GM12878 (cell line): ENCODE measurements at regions not wholly inside any gene's neighbourhood (a gene's known extent, or its start where the extent isn't known, plus 50 kb on each side); places are given as distances from the start of the nearest gene placed in this dataset.

Experiments
- CHD2 ChIP-seq: IDR thresholded peaks from 2 replicates; pipeline ENCODE4 v1.6.1; 2011; ENCODE audit warnings: low read depth, low read length, improper control_type of control experiment, borderline replicate concordance
- CTCF ChIP-seq, 3 experiments: IDR thresholded peaks in 2 of 3; conservative IDR thresholded peaks in 1 of 3; 2 replicates each; pipeline ENCODE4 v1.5.1; 2011; ENCODE audit warnings: low read depth in 3 of 3, low read length in 3 of 3, mild to moderate bottlenecking in 3 of 3, control low read depth in 2 of 3, moderate library complexity in 2 of 3, inconsistent platforms in 1 of 3, mixed read lengths in 1 of 3; ENCODE audit not compliant: control insufficient read depth in 2 of 3, insufficient read depth in 1 of 3; ENCODE audit errors: extremely low read depth in 1 of 3
- ETV6 ChIP-seq, 2 experiments: fragments of 450-650 bp in 1 of 2; IDR thresholded peaks in 1 of 2; conservative IDR thresholded peaks in 1 of 2; 2 replicates each; pipeline ENCODE4 v1.6.1; 2014; ENCODE audit warnings: antibody characterized with exemption in 1 of 2, borderline replicate concordance in 1 of 2, low read depth in 1 of 2, mild to moderate bottlenecking in 1 of 2, moderate library complexity in 1 of 2
- EZH2 ChIP-seq: IDR thresholded peaks from 2 replicates; pipeline ENCODE4 v1.6.1; 2012; ENCODE audit warnings: low read depth, mild to moderate bottlenecking, control low read depth, inconsistent platforms, low read length, borderline replicate concordance; ENCODE audit not compliant: control insufficient read depth
- GATAD2B ChIP-seq: fragments of 450-650 bp; conservative IDR thresholded peaks from 2 replicates; pipeline ENCODE4 v1.6.1; 2017; ENCODE audit warnings: low read depth, mild to moderate bottlenecking, moderate library complexity
- KAT2A ChIP-seq: conservative IDR thresholded peaks from 2 replicates; pipeline ENCODE4 v1.6.1; 2011; ENCODE audit warnings: low read depth, low read length; ENCODE audit not compliant: control insufficient read depth
- MAX ChIP-seq: IDR thresholded peaks from 2 replicates; pipeline ENCODE4 v1.6.1; 2012; ENCODE audit warnings: low read depth, low read length, improper control_type of control experiment
- MTA2 ChIP-seq: fragments of 450-650 bp; IDR thresholded peaks from 2 replicates; pipeline ENCODE4 v1.6.1; 2016; ENCODE audit warnings: low read depth, mild to moderate bottlenecking, moderate library complexity
- PAX8 ChIP-seq: fragments of 450-650 bp; IDR thresholded peaks from 2 replicates; pipeline ENCODE4 v1.6.1; 2017; ENCODE audit warnings: mild to moderate bottlenecking, moderate library complexity
- POLR2AphosphoS5 ChIP-seq: IDR thresholded peaks from 2 replicates; pipeline ENCODE4 v1.6.1; 2011; ENCODE audit warnings: mild to moderate bottlenecking, low read length, inconsistent platforms
- PRDM15 ChIP-seq: fragments of 450-650 bp; formaldehyde crosslinking; IDR thresholded peaks from 2 replicates; pipeline ENCODE4 v1.4.0; 2020; ENCODE audit warnings: mild to moderate bottlenecking, moderate library complexity
- RAD21 ChIP-seq: IDR thresholded peaks from 2 replicates; pipeline ENCODE4 v1.6.1; 2011; ENCODE audit warnings: mild to moderate bottlenecking, low read depth, low read length, moderate library complexity; ENCODE audit not compliant: insufficient read depth
- SMARCA5 ChIP-seq: fragments of 450-650 bp; IDR thresholded peaks from 2 replicates; pipeline ENCODE4 v1.6.1; 2017; ENCODE audit warnings: mild to moderate bottlenecking
- TAF1 ChIP-seq: IDR thresholded peaks from 2 replicates; pipeline ENCODE4 v1.6.1; 2011; ENCODE audit warnings: mild to moderate bottlenecking, low read depth, low read length, borderline replicate concordance

GRCh38 chr14:101063121-101063520, 159.6 kb upstream of the RTL1 start:
- TF ChIP-seq EZH2 (no peak), MAX (no peak), CHD2 (no peak), SMARCA5 (no peak), PRDM15 (CRISPR knock-in tag) (no peak), RAD21 (no peak), MTA2 (no peak), PAX8 (no peak), TAF1 (no peak), ETV6 (conservative IDR thresholded peaks at IDR 0.05 in 1 of 2, IDR thresholded peaks at IDR 0.05 in 1 of 2; ENCODE audit: borderline replicate concordance in 1 of 2, low read depth in 1 of 2) (no peak), POLR2AphosphoS5 (no peak), GATAD2B (no peak), KAT2A (no peak), CTCF (IDR thresholded peaks at IDR 0.05 in 2 of 3, conservative IDR thresholded peaks at IDR 0.05 in 1 of 3; ENCODE audit: control insufficient read depth in 2 of 3, extremely low read depth in 1 of 3, insufficient read depth in 1 of 3, low read depth in 3 of 3, low read length in 3 of 3) (no peak)
